ENCODE measurements at regions not wholly inside any gene's neighbourhood (a gene's known extent, or its start where the extent isn't known, plus 50 kb on each side); places are given as distances from the start of the nearest gene placed in this dataset.
"Not testable (repeated sequence)": the region's sequence is repeated elsewhere in the genome, so short reads cannot be mapped to it uniquely, and the experiment has no call there.

DNA sequence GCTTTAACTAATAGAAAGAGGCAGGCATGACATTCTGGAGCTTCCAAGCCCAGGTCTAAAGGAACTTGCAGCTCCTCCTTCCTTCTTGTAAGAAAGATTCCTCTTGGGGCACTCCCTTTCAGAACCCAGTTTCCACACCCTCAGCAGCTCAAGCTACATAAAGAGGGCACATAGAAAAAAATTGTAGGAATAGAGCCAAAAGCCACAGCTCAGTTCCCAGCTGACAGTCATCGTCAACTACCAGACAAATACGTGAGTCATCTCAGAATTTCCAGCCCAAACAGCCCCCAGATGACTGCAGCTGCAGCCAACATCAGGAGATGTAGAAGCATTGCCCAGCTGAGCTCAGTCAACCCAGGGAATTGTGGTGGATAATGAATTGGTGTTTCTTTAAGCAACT lies 349.8 kb upstream of the ARID1B start:
- no peaks in the 10 kb centered on the region for H3K36me3 Mint-ChIP-seq
- peaks cover 27% of the 10 kb centered on the region for H3K9me3 Mint-ChIP-seq
- peaks cover 2% of the 10 kb centered on the region for H3K27me3 Mint-ChIP-seq (ENCODE audit: low read depth)
- H3K4me1 Mint-ChIP-seq: no peaks in the 10 kb centered on the region
- no peak overlapping the region for H3K27ac Mint-ChIP-seq
- DNase-seq (ENCODE audit: low spot score in 2 of 2, unreplicated experiment in 2 of 2): no peak
- no peak overlapping the region for H3K4me3 Mint-ChIP-seq
- TF ChIP-seq, protein P1, sequence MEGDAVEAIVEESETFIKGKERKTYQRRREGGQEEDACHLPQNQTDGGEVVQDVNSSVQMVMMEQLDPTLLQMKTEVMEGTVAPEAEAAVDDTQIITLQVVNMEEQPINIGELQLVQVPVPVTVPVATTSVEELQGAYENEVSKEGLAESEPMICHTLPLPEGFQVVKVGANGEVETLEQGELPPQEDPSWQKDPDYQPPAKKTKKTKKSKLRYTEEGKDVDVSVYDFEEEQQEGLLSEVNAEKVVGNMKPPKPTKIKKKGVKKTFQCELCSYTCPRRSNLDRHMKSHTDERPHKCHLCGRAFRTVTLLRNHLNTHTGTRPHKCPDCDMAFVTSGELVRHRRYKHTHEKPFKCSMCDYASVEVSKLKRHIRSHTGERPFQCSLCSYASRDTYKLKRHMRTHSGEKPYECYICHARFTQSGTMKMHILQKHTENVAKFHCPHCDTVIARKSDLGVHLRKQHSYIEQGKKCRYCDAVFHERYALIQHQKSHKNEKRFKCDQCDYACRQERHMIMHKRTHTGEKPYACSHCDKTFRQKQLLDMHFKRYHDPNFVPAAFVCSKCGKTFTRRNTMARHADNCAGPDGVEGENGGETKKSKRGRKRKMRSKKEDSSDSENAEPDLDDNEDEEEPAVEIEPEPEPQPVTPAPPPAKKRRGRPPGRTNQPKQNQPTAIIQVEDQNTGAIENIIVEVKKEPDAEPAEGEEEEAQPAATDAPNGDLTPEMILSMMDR (IDR thresholded peaks at IDR 0.05; ENCODE audit: unreplicated experiment): no peak

DNA sequence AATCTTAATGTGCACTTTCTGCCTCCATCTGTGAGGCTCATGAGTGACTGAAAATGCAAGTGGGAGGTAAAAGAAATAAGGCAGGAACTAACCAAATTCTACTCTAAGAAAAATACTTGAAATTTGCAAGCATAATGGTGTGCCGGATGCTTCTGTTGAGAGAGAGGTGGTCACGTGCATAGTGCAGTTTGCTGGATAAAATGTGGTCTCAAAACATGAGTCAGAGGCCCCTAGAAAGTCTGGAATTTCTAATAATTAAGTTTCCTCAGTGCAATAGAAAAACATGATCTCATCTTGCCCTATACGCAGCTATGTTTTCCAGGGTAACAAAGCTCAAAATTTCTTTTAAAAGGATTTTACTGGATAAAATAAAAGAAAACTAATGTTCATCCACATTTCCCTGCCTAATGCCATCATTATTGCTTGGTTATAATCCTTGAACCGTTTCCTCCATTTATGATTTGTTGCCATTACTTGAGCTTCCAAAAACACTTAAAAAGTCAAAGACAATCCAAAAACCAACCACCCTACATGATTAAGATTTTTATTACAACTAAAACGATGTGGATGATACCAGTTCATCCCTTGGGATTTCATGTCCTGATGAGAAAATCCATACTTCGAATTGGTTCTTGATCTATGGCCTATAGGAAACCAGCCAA lies 351.7 kb upstream of the ARID1B start:
- Mint-ChIP-seq H3K4me3 (no peak overlapping the region), H3K36me3 (peaks cover 2% of the 10 kb centered on the region)

GRCh38 chr6:156423829-156424228 lies 353.3 kb upstream of the ARID1B start:
- no peaks in the 10 kb centered on the region for H3K4me1 Mint-ChIP-seq
- H3K36me3 Mint-ChIP-seq: peaks cover 2% of the 10 kb centered on the region
- no peak for DNase-seq (ENCODE audit: low spot score in 2 of 2, unreplicated experiment in 2 of 2)
- no peak overlapping the region for H3K4me3 Mint-ChIP-seq
- peaks cover under 1% of the 10 kb centered on the region for H3K27me3 Mint-ChIP-seq (ENCODE audit: low read depth)
- TF ChIP-seq, protein P1 (IDR thresholded peaks at IDR 0.05; ENCODE audit: unreplicated experiment): no peak
- peaks cover 46% of the 10 kb centered on the region for H3K9me3 Mint-ChIP-seq
- no peak overlapping the region for H3K27ac Mint-ChIP-seq

More for the DNA sequence above, 351.7 kb upstream of the ARID1B start:
- Mint-ChIP-seq H3K9me3 (peaks cover 42% of the 10 kb centered on the region), H3K27me3 (ENCODE audit: low read depth) (peaks cover 2% of the 10 kb centered on the region), H3K27ac (no peak overlapping the region), H3K4me1 (no peaks in the 10 kb centered on the region)
- DNase-seq (ENCODE audit: low spot score in 2 of 2, unreplicated experiment in 2 of 2): no peak
- TF ChIP-seq, protein P1 (IDR thresholded peaks at IDR 0.05; ENCODE audit: unreplicated experiment): no peak

- TF ChIP-seq, protein P1 (IDR thresholded peaks at IDR 0.05; ENCODE audit: unreplicated experiment): no peak
- H3K27me3 Mint-ChIP-seq (ENCODE audit: low read depth): no peaks in the 10 kb centered on the region
- H3K4me3 Mint-ChIP-seq: no peak overlapping the region
- H3K4me1 Mint-ChIP-seq: no peaks in the 10 kb centered on the region
- no peak overlapping the region for H3K27ac Mint-ChIP-seq
- H3K9me3 Mint-ChIP-seq: peaks cover 46% of the 10 kb centered on the region
- peaks cover 2% of the 10 kb centered on the region for H3K36me3 Mint-ChIP-seq
- DNase-seq (ENCODE audit: low spot score in 2 of 2, unreplicated experiment in 2 of 2): no peak
Measured at GRCh38 chr6:156423075-156423474, 354.1 kb upstream of the ARID1B start.

GRCh38 chr6:156421933-156422332 lies 355.2 kb upstream of the ARID1B start:
- Mint-ChIP-seq H3K27ac (no peak overlapping the region), H3K36me3 (peaks cover 2% of the 10 kb centered on the region), H3K9me3 (peaks cover 46% of the 10 kb centered on the region), H3K4me3 (no peak overlapping the region), H3K4me1 (no peaks in the 10 kb centered on the region), H3K27me3 (ENCODE audit: low read depth) (no peaks in the 10 kb centered on the region)
- TF ChIP-seq, protein P1 (IDR thresholded peaks at IDR 0.05; ENCODE audit: unreplicated experiment): no peak
- DNase-seq (ENCODE audit: low spot score in 2 of 2, unreplicated experiment in 2 of 2): no peak

DNA sequence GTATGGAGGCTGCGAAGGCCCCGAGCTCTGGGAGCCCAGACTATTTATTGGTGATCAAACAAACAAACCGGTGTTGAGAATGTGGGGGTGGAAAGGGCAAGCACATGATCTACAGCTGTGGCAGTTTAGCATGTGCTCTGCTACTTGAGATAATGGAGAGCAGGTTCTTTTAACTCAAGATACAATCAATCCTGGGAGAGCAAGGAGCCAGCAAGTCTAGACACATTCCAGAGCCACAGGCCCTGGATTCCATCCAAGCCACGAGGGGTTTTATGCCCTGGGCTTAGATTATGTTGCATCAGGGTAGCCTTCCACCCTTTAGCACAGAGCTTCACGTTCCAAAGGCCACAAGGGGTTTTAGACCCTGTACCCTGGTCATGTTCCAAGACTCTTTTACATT lies 355.9 kb upstream of the ARID1B start:
- H3K27me3 Mint-ChIP-seq (ENCODE audit: low read depth); DNase-seq (ENCODE audit: low spot score in 2 of 2, unreplicated experiment in 2 of 2); H3K27ac Mint-ChIP-seq; H3K4me3 Mint-ChIP-seq; H3K36me3 Mint-ChIP-seq; H3K4me1 Mint-ChIP-seq: not testable (repeated sequence)
- peaks cover 46% of the 10 kb centered on the region for H3K9me3 Mint-ChIP-seq

Measured in mesothelial cell of epicardium (in vitro differentiated cells).